ENCODE measurements at regions not wholly inside any gene's neighbourhood (a gene's known extent, or its start where the extent isn't known, plus 50 kb on each side); places are given as distances from the start of the nearest gene placed in this dataset.
A peak's percentile ranks its signal among the peaks of the same experiment; 100 is the strongest.

DNA sequence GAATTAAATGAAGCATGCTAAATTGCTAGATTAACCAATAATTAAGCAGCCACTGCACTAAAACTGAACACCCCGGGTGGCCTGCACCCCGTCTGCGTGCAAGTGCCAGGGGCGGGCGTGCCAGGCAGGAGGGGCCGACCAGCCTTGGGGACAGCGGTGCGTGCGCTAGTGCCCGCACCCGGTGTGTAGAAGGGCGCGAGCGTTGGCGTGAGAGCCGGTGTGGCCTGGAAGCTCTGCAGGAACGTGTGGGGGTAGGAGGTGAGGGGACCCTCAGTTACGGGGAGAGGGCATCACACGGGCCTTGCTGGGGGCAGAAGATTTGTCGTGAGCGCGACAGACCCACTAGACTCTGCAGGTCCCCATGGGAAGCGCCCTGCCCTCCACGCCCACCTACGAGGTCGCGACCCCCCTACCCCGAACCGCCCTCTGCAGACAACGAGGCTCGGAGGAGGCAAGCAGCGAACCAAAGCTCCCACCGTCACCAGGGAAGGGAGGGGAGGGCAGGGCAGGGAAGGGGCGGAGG lies 105.8 kb downstream of the FAM53A start:
- no peaks in the 10 kb centered on the region for H3K79me2 ChIP-seq (ENCODE audit: control insufficient read depth, insufficient read depth, low read length)
- no peak overlapping the region for H3K4me3 ChIP-seq
- BruUV-seq (replicated peaks), result no TSS peak
- no peaks in the 10 kb centered on the region for H3K9me1 ChIP-seq (ENCODE audit: control insufficient read depth, insufficient read depth, low read length)
- ATAC-seq (no peak), FAIRE-seq (no peak), DNase-seq (ENCODE audit: extremely low read depth in 1 of 4, low spot score in 3 of 4) (no peak)
- ChIA-PET POLR2A (no interaction called here), CTCF (ENCODE audit: low intra/inter-chr PET ratio) (interaction anchor here (0.9 kb wide), 1 partner anchor 220 kb away, joined by 8 read pairs; no protein-coding TSS in a partner anchor)
- H3K4me1 ChIP-seq (replicated peaks in 1 of 2; ENCODE audit: control insufficient read depth in 2 of 2, insufficient read depth in 2 of 2, low read length in 2 of 2), result peaks cover 8 to 62% of the 10 kb centered on the region in 2 experiments; a peak in 4 of 5 replicates
- no peak overlapping the region; a peak in 1 of 4 replicates for H3K9ac ChIP-seq (ENCODE audit: insufficient read depth in 1 of 2, low read depth in 2 of 2, low read length in 2 of 2)
- H3K36me3 ChIP-seq (ENCODE audit: control insufficient read depth, insufficient read depth, low read length), result no peaks in the 10 kb centered on the region
- H3K27me3 ChIP-seq (ENCODE audit: control insufficient read depth in 2 of 2, insufficient read depth in 2 of 2, low read length in 2 of 2), result peaks cover 10 to 29% of the 10 kb centered on the region in 2 experiments; a peak in 4 of 5 replicates
- WGBS (ENCODE audit: insufficient coverage, low coverage, missing lambda C conversion rate), result 52% methylated on average over 21 of the region's 34 CpGs
- peaks cover 8% of the 10 kb centered on the region; the same call in 1 of the 2 replicates for H4K20me1 ChIP-seq (replicated peaks; ENCODE audit: control insufficient read depth, insufficient read depth, low read length)
- in situ Hi-C loops (cut with MboI) (no loop called here), intact Hi-C loops (cut with micrococcal nuclease) (no loop called here)
- peak; percentile 8; the same call in 1 of the 2 replicates for TF ChIP-seq ZBTB7A (IDR thresholded peaks at IDR 0.05; ENCODE audit: borderline replicate concordance, control insufficient read depth, low read depth, low read length)
- TF ChIP-seq, protein P1, sequence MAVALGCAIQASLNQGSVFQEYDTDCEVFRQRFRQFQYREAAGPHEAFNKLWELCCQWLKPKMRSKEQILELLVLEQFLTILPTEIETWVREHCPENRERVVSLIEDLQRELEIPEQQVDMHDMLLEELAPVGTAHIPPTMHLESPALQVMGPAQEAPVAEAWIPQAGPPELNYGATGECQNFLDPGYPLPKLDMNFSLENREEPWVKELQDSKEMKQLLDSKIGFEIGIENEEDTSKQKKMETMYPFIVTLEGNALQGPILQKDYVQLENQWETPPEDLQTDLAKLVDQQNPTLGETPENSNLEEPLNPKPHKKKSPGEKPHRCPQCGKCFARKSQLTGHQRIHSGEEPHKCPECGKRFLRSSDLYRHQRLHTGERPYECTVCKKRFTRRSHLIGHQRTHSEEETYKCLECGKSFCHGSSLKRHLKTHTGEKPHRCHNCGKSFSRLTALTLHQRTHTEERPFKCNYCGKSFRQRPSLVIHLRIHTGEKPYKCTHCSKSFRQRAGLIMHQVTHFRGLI (CRISPR knock-in tag; IDR thresholded peaks at IDR 0.05), result no peak
- TF ChIP-seq, protein P2, sequence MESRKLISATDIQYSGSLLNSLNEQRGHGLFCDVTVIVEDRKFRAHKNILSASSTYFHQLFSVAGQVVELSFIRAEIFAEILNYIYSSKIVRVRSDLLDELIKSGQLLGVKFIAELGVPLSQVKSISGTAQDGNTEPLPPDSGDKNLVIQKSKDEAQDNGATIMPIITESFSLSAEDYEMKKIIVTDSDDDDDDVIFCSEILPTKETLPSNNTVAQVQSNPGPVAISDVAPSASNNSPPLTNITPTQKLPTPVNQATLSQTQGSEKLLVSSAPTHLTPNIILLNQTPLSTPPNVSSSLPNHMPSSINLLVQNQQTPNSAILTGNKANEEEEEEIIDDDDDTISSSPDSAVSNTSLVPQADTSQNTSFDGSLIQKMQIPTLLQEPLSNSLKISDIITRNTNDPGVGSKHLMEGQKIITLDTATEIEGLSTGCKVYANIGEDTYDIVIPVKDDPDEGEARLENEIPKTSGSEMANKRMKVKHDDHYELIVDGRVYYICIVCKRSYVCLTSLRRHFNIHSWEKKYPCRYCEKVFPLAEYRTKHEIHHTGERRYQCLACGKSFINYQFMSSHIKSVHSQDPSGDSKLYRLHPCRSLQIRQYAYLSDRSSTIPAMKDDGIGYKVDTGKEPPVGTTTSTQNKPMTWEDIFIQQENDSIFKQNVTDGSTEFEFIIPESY (CRISPR knock-in tag; IDR thresholded peaks at IDR 0.05), result no peak
- TF ChIP-seq, protein P3, sequence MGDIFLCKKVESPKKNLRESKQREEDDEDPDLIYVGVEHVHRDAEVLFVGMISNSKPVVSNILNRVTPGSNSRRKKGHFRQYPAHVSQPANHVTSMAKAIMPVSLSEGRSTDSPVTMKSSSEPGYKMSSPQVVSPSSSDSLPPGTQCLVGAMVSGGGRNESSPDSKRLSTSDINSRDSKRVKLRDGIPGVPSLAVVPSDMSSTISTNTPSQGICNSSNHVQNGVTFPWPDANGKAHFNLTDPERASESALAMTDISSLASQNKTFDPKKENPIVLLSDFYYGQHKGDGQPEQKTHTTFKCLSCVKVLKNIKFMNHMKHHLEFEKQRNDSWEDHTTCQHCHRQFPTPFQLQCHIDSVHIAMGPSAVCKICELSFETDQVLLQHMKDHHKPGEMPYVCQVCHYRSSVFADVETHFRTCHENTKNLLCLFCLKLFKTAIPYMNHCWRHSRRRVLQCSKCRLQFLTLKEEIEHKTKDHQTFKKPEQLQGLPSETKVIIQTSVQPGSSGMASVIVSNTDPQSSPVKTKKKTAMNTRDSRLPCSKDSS (IDR thresholded peaks at IDR 0.05; ENCODE audit: low read depth, partially characterized antibody), result no peak
- TF ChIP-seq CCAR2 (IDR thresholded peaks at IDR 0.05; ENCODE audit: low read depth, low read length), result no peak
- no peak for TF ChIP-seq MTA1 (IDR thresholded peaks at IDR 0.05; ENCODE audit: borderline replicate concordance)
- TF ChIP-seq MYBL2 (IDR thresholded peaks at IDR 0.05; ENCODE audit: low read depth), result no peak
- TF ChIP-seq MYBL2 (CRISPR knock-in tag; IDR thresholded peaks at IDR 0.05; ENCODE audit: borderline replicate concordance), result no peak
- TF ChIP-seq SP1 (CRISPR knock-in tag; IDR thresholded peaks at IDR 0.05), result no peak
- no peak for TF ChIP-seq TBP (optimal IDR thresholded peaks at IDR 0.05; ENCODE audit: low read depth, low read length)
- H3K27ac ChIP-seq (ENCODE audit: extremely low read depth, low read depth, low read length), result no peak overlapping the region
- H3K9me3 ChIP-seq (replicated peaks; ENCODE audit: control insufficient read depth, insufficient read depth, low read depth, low read length), result no peaks in the 10 kb centered on the region
- no peak overlapping the region for H2AFZ ChIP-seq (ENCODE audit: low read depth, low read length)
- no peak overlapping the region for H3K4me2 ChIP-seq (ENCODE audit: insufficient read depth, low read length)

All from K562 (cell line).